ENCODE measurements at regions not wholly inside any gene's neighbourhood (a gene's known extent, or its start where the extent isn't known, plus 50 kb on each side); places are given as distances from the start of the nearest gene placed in this dataset.

DNA sequence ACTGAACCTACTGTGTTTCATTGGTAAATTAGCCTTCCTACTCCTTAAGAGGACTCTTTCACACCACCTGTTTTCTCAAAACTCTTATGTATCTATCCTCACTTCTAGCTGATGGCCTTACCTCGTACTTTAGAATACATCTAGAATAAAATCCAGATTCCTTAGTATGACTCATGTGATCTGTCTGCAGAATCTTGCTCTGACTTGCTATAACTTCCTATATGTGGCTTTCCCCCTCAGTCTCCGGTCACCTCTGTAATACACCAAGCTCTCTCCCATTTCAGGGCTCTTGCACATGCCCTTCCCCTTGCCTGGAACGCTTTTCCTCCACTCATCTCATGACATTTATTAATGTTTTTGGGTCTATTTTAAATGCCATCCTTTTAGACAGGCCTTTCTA is 95.6 kb upstream of the LHCGR start:
- no peak overlapping the region for H3K4me3 ChIP-seq
- H3K9me3 ChIP-seq = no peaks in the 10 kb centered on the region
- no peak for ATAC-seq
- H3K27ac ChIP-seq = no peak overlapping the region
- peaks cover 0 to 34% (median 2%) of the 10 kb centered on the region in 3 donors for H3K4me1 ChIP-seq
- no peaks in the 10 kb centered on the region for H3K27me3 ChIP-seq
- WGBS, 2 donors (ENCODE audit: low coverage in 1 of 2) = 76 to 90% methylated on average over 2 to 3 of the region's 3 CpGs
- TF ChIP-seq POLR2A (IDR thresholded peaks at IDR 0.05) = no peak
- TF ChIP-seq, protein P1, sequence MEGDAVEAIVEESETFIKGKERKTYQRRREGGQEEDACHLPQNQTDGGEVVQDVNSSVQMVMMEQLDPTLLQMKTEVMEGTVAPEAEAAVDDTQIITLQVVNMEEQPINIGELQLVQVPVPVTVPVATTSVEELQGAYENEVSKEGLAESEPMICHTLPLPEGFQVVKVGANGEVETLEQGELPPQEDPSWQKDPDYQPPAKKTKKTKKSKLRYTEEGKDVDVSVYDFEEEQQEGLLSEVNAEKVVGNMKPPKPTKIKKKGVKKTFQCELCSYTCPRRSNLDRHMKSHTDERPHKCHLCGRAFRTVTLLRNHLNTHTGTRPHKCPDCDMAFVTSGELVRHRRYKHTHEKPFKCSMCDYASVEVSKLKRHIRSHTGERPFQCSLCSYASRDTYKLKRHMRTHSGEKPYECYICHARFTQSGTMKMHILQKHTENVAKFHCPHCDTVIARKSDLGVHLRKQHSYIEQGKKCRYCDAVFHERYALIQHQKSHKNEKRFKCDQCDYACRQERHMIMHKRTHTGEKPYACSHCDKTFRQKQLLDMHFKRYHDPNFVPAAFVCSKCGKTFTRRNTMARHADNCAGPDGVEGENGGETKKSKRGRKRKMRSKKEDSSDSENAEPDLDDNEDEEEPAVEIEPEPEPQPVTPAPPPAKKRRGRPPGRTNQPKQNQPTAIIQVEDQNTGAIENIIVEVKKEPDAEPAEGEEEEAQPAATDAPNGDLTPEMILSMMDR (IDR thresholded peaks at IDR 0.05) = no peak
- no peak for TF ChIP-seq EP300 (IDR thresholded peaks at IDR 0.05)
- no peak for TF ChIP-seq POLR2AphosphoS5 (IDR thresholded peaks at IDR 0.05)
- H3K36me3 ChIP-seq = no peaks in the 10 kb centered on the region

DNA sequence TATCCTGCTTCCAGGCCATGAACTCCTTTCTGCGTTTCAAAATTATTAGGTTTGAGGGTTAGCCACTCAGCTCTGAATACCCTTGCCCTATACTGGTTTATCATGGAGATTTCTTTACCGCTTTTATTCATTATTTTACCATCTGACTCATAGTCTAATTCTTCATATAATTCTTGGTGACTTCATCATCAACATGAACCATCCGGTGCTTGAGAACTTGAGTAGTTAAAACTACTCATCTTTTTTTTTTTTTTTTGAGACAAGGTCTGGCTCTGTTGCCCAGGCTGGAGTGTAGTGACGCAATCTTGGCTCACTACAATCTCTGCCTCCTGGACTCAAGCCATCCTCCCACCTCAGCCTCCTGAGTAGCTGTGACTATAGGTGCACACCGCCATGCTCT is 94.2 kb upstream of the LHCGR start:
- ATAC-seq = no peak
- 48 to 65% methylated on average over 4 to 5 of the region's 5 CpGs for WGBS, 2 donors (ENCODE audit: low coverage in 1 of 2)
- no peaks in the 10 kb centered on the region for H3K27me3 ChIP-seq
- H3K36me3 ChIP-seq = no peaks in the 10 kb centered on the region
- H3K27ac ChIP-seq = no peak overlapping the region
- H3K4me1 ChIP-seq = peaks cover 0 to 21% (median 0%) of the 10 kb centered on the region in 3 donors
- TF ChIP-seq EP300 (IDR thresholded peaks at IDR 0.05) = no peak
- no peak for TF ChIP-seq POLR2AphosphoS5 (IDR thresholded peaks at IDR 0.05)
- TF ChIP-seq POLR2A (IDR thresholded peaks at IDR 0.05) = no peak
- TF ChIP-seq, protein P1 (IDR thresholded peaks at IDR 0.05) = no peak
- no peaks in the 10 kb centered on the region for H3K9me3 ChIP-seq
- no peak overlapping the region for H3K4me3 ChIP-seq

- Histone ChIP-seq H3K27ac (no peak overlapping the region), H3K4me1 (no peaks in the 10 kb centered on the region), H3K4me3 (no peak overlapping the region), H3K36me3 (no peaks in the 10 kb centered on the region), H3K9me3 (no peaks in the 10 kb centered on the region), H3K27me3 (no peaks in the 10 kb centered on the region)
- no peak for TF ChIP-seq POLR2AphosphoS5 (IDR thresholded peaks at IDR 0.05)
- TF ChIP-seq EP300 (IDR thresholded peaks at IDR 0.05) = no peak
- TF ChIP-seq POLR2A (IDR thresholded peaks at IDR 0.05) = no peak
- TF ChIP-seq, protein P1 (IDR thresholded peaks at IDR 0.05) = no peak
- WGBS, 2 donors (ENCODE audit: low coverage in 1 of 2) = 44 to 59% methylated on average over 3 of the region's 3 CpGs
- ATAC-seq = no peak
Measured at GRCh38 chr2:48845684-48846083, 90.2 kb upstream of the LHCGR start.

GRCh38 chr2:48844417-48845155 is 89.1 kb upstream of the LHCGR start:
- Histone ChIP-seq H3K9me3 (no peaks in the 10 kb centered on the region), H3K4me1 (no peaks in the 10 kb centered on the region), H3K36me3 (no peaks in the 10 kb centered on the region), H3K27me3 (no peaks in the 10 kb centered on the region), H3K27ac (no peak overlapping the region), H3K4me3 (no peak overlapping the region)
- no peak for ATAC-seq
- TF ChIP-seq EP300 (IDR thresholded peaks at IDR 0.05) (no peak), POLR2A (IDR thresholded peaks at IDR 0.05) (no peak), POLR2AphosphoS5 (IDR thresholded peaks at IDR 0.05) (no peak)
- TF ChIP-seq, protein P1 (IDR thresholded peaks at IDR 0.05) = no peak
- WGBS, 2 donors (ENCODE audit: low coverage in 1 of 2) = 79 to 83% methylated on average over 2 to 3 of the region's 3 CpGs

DNA sequence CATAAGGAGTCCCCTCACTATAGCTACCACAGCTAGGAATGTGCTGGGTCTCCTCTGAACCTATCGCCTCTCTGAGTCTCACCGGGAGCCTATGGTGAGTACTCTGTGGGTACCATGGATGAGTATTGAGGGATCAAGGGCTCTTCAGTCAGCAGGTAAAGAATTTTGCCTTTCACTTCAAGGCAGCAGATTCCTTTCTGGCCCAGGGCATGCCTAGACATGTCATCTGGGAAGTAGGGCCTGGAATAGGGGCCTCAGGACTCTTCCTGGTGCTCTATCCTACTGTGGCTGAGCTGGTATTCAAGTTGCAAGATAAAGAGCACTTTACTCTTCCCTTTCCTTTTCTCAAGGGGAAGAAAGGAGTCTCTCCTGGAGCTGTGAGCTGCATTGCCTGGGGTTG is 85.6 kb upstream of the LHCGR start:
- H3K4me3 ChIP-seq = no peak overlapping the region
- ATAC-seq = no peak
- H3K9me3 ChIP-seq = no peaks in the 10 kb centered on the region
- no peaks in the 10 kb centered on the region for H3K27me3 ChIP-seq
- TF ChIP-seq EP300 (IDR thresholded peaks at IDR 0.05) (no peak), POLR2AphosphoS5 (IDR thresholded peaks at IDR 0.05) (no peak), POLR2A (IDR thresholded peaks at IDR 0.05) (no peak)
- TF ChIP-seq, protein P1 (IDR thresholded peaks at IDR 0.05) = no peak
- 80% methylated on average over 1 of the region's 2 CpGs; no CpG with 5 or more reads in 1 of the 2 donors for WGBS, 2 donors (ENCODE audit: low coverage in 1 of 2)
- no peaks in the 10 kb centered on the region for H3K36me3 ChIP-seq
- H3K27ac ChIP-seq = no peak overlapping the region
- H3K4me1 ChIP-seq = no peaks in the 10 kb centered on the region
